NT2/D1 (cell line): ENCODE measurements at regions not wholly inside any gene's neighbourhood (a gene's known extent, or its start where the extent isn't known, plus 50 kb on each side); places are given as distances from the start of the nearest gene placed in this dataset.

ENCODE experiments used
- SUZ12 ChIP-seq: IDR thresholded peaks from 2 replicates; pipeline ENCODE4 v1.6.1; 2011; ENCODE audit not compliant: insufficient read length, insufficient read depth; ENCODE audit errors: extremely low read depth
- YY1 ChIP-seq: IDR thresholded peaks from 2 replicates; pipeline ENCODE4 v1.6.1; 2011; ENCODE audit not compliant: insufficient read length, insufficient read depth
- ZNF274 ChIP-seq: IDR thresholded peaks from 2 replicates; pipeline ENCODE4 v1.6.1; 2011; ENCODE audit warnings: mild to moderate bottlenecking, low read depth, low read length

GRCh38 chr7:41439515-41439879, 263.4 kb downstream of the INHBA start:
- TF ChIP-seq ZNF274 (no peak), SUZ12 (no peak), YY1 (no peak)
